GM23338 (cell line): ENCODE measurements at regions not wholly inside any gene's neighbourhood (a gene's known extent, or its start where the extent isn't known, plus 50 kb on each side); places are given as distances from the start of the nearest gene placed in this dataset.

Source experiments
- ATAC-seq: fragments of 200-7000 bp; cut with Tn5 transposase; 3 replicates; pipeline ENCODE4 v1.9.1; 2020
- DNase-seq: peaks from one replicate; pipeline ENCODE4 v3.0.0-alpha.2; 2015; ENCODE audit warnings: low spot score
- H2AFZ ChIP-seq: fragments of 200-600 bp; sonication (generic); 2 replicates; pipeline ENCODE4 v1.8.0; 2016; ENCODE audit warnings: antibody characterized with exemption, mild to moderate bottlenecking, moderate library complexity
- H3F3A ChIP-seq: fragments of 200-600 bp; sonication (generic); replicated peaks from 2 replicates; pipeline ENCODE4 v1.8.0; 2017; ENCODE audit warnings: antibody characterized with exemption, mixed run types, low read depth
- H3K27ac ChIP-seq: fragments of 200-600 bp; sonication (generic); 2 replicates; pipeline ENCODE4 v1.6.1; 2016; ENCODE audit warnings: low read depth
- H3K27me3 ChIP-seq: fragments of 200-600 bp; sonication (generic); 2 replicates; pipeline ENCODE4 v1.8.0; 2016; ENCODE audit warnings: mild to moderate bottlenecking, mixed run types, moderate library complexity; ENCODE audit not compliant: insufficient read depth
- H3K36me3 ChIP-seq: fragments of 200-600 bp; sonication (generic); 2 replicates; pipeline ENCODE4 v1.8.0; 2016; ENCODE audit warnings: mild to moderate bottlenecking; ENCODE audit not compliant: insufficient read depth
- H3K4me1 ChIP-seq: fragments of 200-600 bp; sonication (generic); 2 replicates; pipeline ENCODE4 v1.8.0; 2016; ENCODE audit warnings: mild to moderate bottlenecking, moderate library complexity; ENCODE audit not compliant: insufficient read depth
- H3K4me2 ChIP-seq: fragments of 200-600 bp; sonication (generic); 2 replicates; pipeline ENCODE4 v1.7.1; 2017; ENCODE audit warnings: mixed run types
- H3K4me3 ChIP-seq: fragments of 200-600 bp; sonication (generic); 2 replicates; pipeline ENCODE4 v1.6.1; 2016; ENCODE audit warnings: mixed run types
- H3K79me2 ChIP-seq: fragments of 200-600 bp; sonication (generic); replicated peaks from 2 replicates; pipeline ENCODE4 v1.8.0; 2017; ENCODE audit warnings: mild to moderate bottlenecking; ENCODE audit not compliant: insufficient read depth
- H3K9me2 ChIP-seq: fragments of 200-600 bp; sonication (generic); 2 replicates; pipeline ENCODE4 v1.8.0; 2017; ENCODE audit not compliant: insufficient read depth
- H4K20me1 ChIP-seq: fragments of 200-600 bp; sonication (generic); replicated peaks from 2 replicates; pipeline ENCODE4 v1.8.0; 2017; ENCODE audit warnings: mild to moderate bottlenecking; ENCODE audit not compliant: insufficient read depth
- H3K27ac Mint-ChIP-seq: 2 replicates; pipeline ENCODE4 v1.8.0; 2020; ENCODE audit warnings: inconsistent platforms, mild to moderate bottlenecking, moderate library complexity, mixed read lengths
- H3K27me3 Mint-ChIP-seq: 3 replicates; pipeline ENCODE4 v1.8.0; 2022; ENCODE audit warnings: low read depth, mild to moderate bottlenecking, moderate library complexity, mixed read lengths, inconsistent platforms; ENCODE audit not compliant: insufficient read depth, poor library complexity
- H3K36me3 Mint-ChIP-seq: 3 replicates; pipeline ENCODE4 v1.8.0; 2021; ENCODE audit warnings: low read depth, mild to moderate bottlenecking, inconsistent platforms, moderate library complexity, mixed read lengths
- H3K4me1 Mint-ChIP-seq: 3 replicates; pipeline ENCODE4 v1.8.0; 2020; ENCODE audit warnings: mild to moderate bottlenecking, inconsistent platforms, mixed read lengths
- H3K4me3 Mint-ChIP-seq: 3 replicates; pipeline ENCODE4 v1.8.0; 2021; ENCODE audit warnings: moderate library complexity, mild to moderate bottlenecking, inconsistent platforms, mixed read lengths
- H3K9me3 Mint-ChIP-seq: 3 replicates; pipeline ENCODE4 v1.8.0; 2020; ENCODE audit warnings: moderate library complexity, mild to moderate bottlenecking, inconsistent platforms, mixed read lengths
- CREB1 ChIP-seq: fragments of 250-450 bp; sonication (Bioruptor Pico); IDR thresholded peaks from 2 replicates; pipeline ENCODE4 v1.5.0; 2020; ENCODE audit warnings: low read depth, mild to moderate bottlenecking, moderate library complexity
- EZH2 ChIP-seq: fragments of 200-600 bp; sonication (generic); IDR thresholded peaks from one replicate; pipeline ENCODE4 v1.8.0; 2017; ENCODE audit warnings: antibody characterized with exemption, mild to moderate bottlenecking, low read depth; ENCODE audit not compliant: unreplicated experiment
- EZH2phosphoT487 ChIP-seq: fragments of 200-600 bp; sonication (generic); IDR thresholded peaks from one replicate; pipeline ENCODE4 v1.8.1; 2018; ENCODE audit warnings: antibody characterized with exemption; ENCODE audit not compliant: unreplicated experiment
- JUNB ChIP-seq: IDR thresholded peaks from one replicate; pipeline ENCODE4 v1.6.1; 2016; ENCODE audit warnings: antibody characterized with exemption; ENCODE audit not compliant: unreplicated experiment
- NANOG ChIP-seq: IDR thresholded peaks from 2 replicates; pipeline ENCODE4 v1.6.1; 2016; ENCODE audit warnings: antibody characterized with exemption, borderline replicate concordance
- POLR2AphosphoS5 ChIP-seq: IDR thresholded peaks from 2 replicates; pipeline ENCODE4 v1.6.1; 2016; ENCODE audit warnings: antibody characterized with exemption, low read depth
- ZNF331 ChIP-seq: fragments of 250-450 bp; sonication (Bioruptor Pico); IDR thresholded peaks from 2 replicates; pipeline ENCODE4 v1.5.0; 2020; ENCODE audit warnings: low read depth, mild to moderate bottlenecking, moderate library complexity
- ZNF462 ChIP-seq: fragments of 250-450 bp; sonication (Bioruptor Pico); IDR thresholded peaks from 2 replicates; pipeline ENCODE4 v1.5.0; 2020; ENCODE audit warnings: mild to moderate bottlenecking, moderate library complexity

- TF ChIP-seq ZNF462 (CRISPR knock-in tag) (no peak), JUNB (no peak), NANOG (no peak), CREB1 (CRISPR knock-in tag) (no peak)
These were observed 173.2 kb upstream of the FOXA2 start (continued) for GRCh38 chr20:22757424-22758183.

GRCh38 chr20:22758815-22759214 is 174.4 kb upstream of the FOXA2 start:
- Histone ChIP-seq H2AFZ (0 out of 2 replicates have a peak overlapping the region, but pooled peaks have one; percentile 23), H3K27me3 (no peaks in the 10 kb centered on the region), H3K9me2 (0 out of 2 replicates have a peak, but pooled peaks cover 3% of the 10 kb centered on the region), H4K20me1 (no peaks in the 10 kb centered on the region), H3K36me3 (no peaks in the 10 kb centered on the region), H3F3A (no peaks in the 10 kb centered on the region), H3K79me2 (no peaks in the 10 kb centered on the region), H3K4me1 (no peaks in the 10 kb centered on the region), H3K4me2 (no peak overlapping the region), H3K4me3 (no peak overlapping the region), H3K27ac (no peak overlapping the region)
- Mint-ChIP-seq H3K9me3 (no peaks in the 10 kb centered on the region), H3K4me3 (no peak overlapping the region), H3K27ac (no peak overlapping the region), H3K27me3 (peaks cover 3% of the 10 kb centered on the region), H3K4me1 (no peaks in the 10 kb centered on the region), H3K36me3 (no peaks in the 10 kb centered on the region; the same call in 2 of the 3 replicates)
- ATAC-seq (no peak), DNase-seq (no peak)
- TF ChIP-seq NANOG = no peak
- no peak for TF ChIP-seq EZH2phosphoT487
- no peak for TF ChIP-seq EZH2
- no peak for TF ChIP-seq ZNF331 (CRISPR knock-in tag)
- no peak for TF ChIP-seq ZNF462 (CRISPR knock-in tag)
- no peak for TF ChIP-seq POLR2AphosphoS5
- TF ChIP-seq CREB1 (CRISPR knock-in tag) = no peak
